ENCODE measurements at regions not wholly inside any gene's neighbourhood (a gene's known extent, or its start where the extent isn't known, plus 50 kb on each side); places are given as distances from the start of the nearest gene placed in this dataset.

- no peak overlapping the region for H3K4me3 ChIP-seq (ENCODE audit: low read length)
- H3K4me2 ChIP-seq (ENCODE audit: low read length), result no peak overlapping the region
- H3K36me3 ChIP-seq (ENCODE audit: insufficient read depth, low read length), result no peaks in the 10 kb centered on the region
- no peaks in the 10 kb centered on the region for H3K79me2 ChIP-seq (replicated peaks; ENCODE audit: insufficient read depth, low read length)
- H3F3A ChIP-seq (ENCODE audit: insufficient read depth, low read length, poor library complexity, severe bottlenecking), result no peaks in the 10 kb centered on the region
- H3K9me3 ChIP-seq (ENCODE audit: low read length), result no peaks in the 10 kb centered on the region
- TF ChIP-seq SMC3 (conservative IDR thresholded peaks at IDR 0.05; ENCODE audit: poor library complexity) (no peak), CTCF (IDR thresholded peaks at IDR 0.05; ENCODE audit: poor library complexity, severe bottlenecking) (no peak), EZH2 (IDR thresholded peaks at IDR 0.05; ENCODE audit: borderline replicate concordance, insufficient read depth, low read length, poor library complexity, severe bottlenecking) (no peak)
- no peak overlapping the region for H2AFZ ChIP-seq (ENCODE audit: low read depth, low read length)
- no peaks in the 10 kb centered on the region for H3K9me2 ChIP-seq (ENCODE audit: insufficient read depth, low read length)
- no peaks in the 10 kb centered on the region for H4K20me1 ChIP-seq (ENCODE audit: insufficient read depth)
- H3K9ac ChIP-seq (ENCODE audit: low read length), result no peak overlapping the region
- H3K27me3 ChIP-seq (ENCODE audit: insufficient read depth, low read depth, low read length), result no peaks in the 10 kb centered on the region
- no peak overlapping the region for H3K27ac ChIP-seq (ENCODE audit: low read length)
These were observed 409.8 kb upstream of the CITED2 start for GRCh38 chr6:139784222-139784769.

GRCh38 chr6:139779988-139780774, 405.7 kb upstream of the CITED2 start:
- TF ChIP-seq EZH2 (IDR thresholded peaks at IDR 0.05; ENCODE audit: borderline replicate concordance, insufficient read depth, low read length, poor library complexity, severe bottlenecking), result no peak
- TF ChIP-seq EP300 (conservative IDR thresholded peaks at IDR 0.05; ENCODE audit: poor library complexity, severe bottlenecking), result no peak
- no peak for TF ChIP-seq RAD21 (conservative IDR thresholded peaks at IDR 0.05)
- TF ChIP-seq SMC3 (conservative IDR thresholded peaks at IDR 0.05; ENCODE audit: poor library complexity), result no peak
- no peak for TF ChIP-seq REST (IDR thresholded peaks at IDR 0.05; ENCODE audit: borderline replicate concordance)
- no peak for TF ChIP-seq POLR2AphosphoS5 (IDR thresholded peaks at IDR 0.05)
- TF ChIP-seq MXI1 (conservative IDR thresholded peaks at IDR 0.05; ENCODE audit: poor library complexity, severe bottlenecking), result no peak
- TF ChIP-seq TAF1 (IDR thresholded peaks at IDR 0.05; ENCODE audit: low read depth), result no peak
- Histone ChIP-seq H3K4me2 (ENCODE audit: low read length) (no peak overlapping the region), H3F3A (ENCODE audit: insufficient read depth, low read length, poor library complexity, severe bottlenecking) (no peaks in the 10 kb centered on the region), H3K27me3 (ENCODE audit: insufficient read depth, low read depth, low read length) (no peaks in the 10 kb centered on the region), H3K9ac (ENCODE audit: low read length) (no peak overlapping the region), H3K9me3 (ENCODE audit: low read length) (no peaks in the 10 kb centered on the region), H3K4me3 (ENCODE audit: low read length) (no peak overlapping the region), H3K36me3 (ENCODE audit: insufficient read depth, low read length) (no peaks in the 10 kb centered on the region), H2AFZ (ENCODE audit: low read depth, low read length) (no peak overlapping the region), H3K79me2 (replicated peaks; ENCODE audit: insufficient read depth, low read length) (no peaks in the 10 kb centered on the region), H3K27ac (ENCODE audit: low read length) (no peak overlapping the region), H3K9me2 (ENCODE audit: insufficient read depth, low read length) (no peaks in the 10 kb centered on the region), H4K20me1 (ENCODE audit: insufficient read depth) (no peaks in the 10 kb centered on the region)

All from neural cell (in vitro differentiated cells).